NCI-H1436 treated with DMSO at 0.1 percent for 48 hours (cell line): ENCODE measurements at regions not wholly inside any gene's neighbourhood (a gene's known extent, or its start where the extent isn't known, plus 50 kb on each side); places are given as distances from the start of the nearest gene placed in this dataset.
A peak's percentile ranks its signal among the peaks of the same experiment; 100 is the strongest.

Source experiments
- DNase-seq: peaks from one replicate; lab custom pipeline; 2025; lab: John Stamatoyannopoulos, UW

- no peak for DNase-seq
Measured at GRCh38 chr12:19953734-19954133, 414.6 kb upstream of the PDE3A start.

GRCh38 chr12:19954163-19954562 lies 414.2 kb upstream of the PDE3A start:
- DNase-seq: no peak

- DNase-seq: no peak
Measured at GRCh38 chr12:19957308-19958125, 410.8 kb upstream of the PDE3A start.

DNA sequence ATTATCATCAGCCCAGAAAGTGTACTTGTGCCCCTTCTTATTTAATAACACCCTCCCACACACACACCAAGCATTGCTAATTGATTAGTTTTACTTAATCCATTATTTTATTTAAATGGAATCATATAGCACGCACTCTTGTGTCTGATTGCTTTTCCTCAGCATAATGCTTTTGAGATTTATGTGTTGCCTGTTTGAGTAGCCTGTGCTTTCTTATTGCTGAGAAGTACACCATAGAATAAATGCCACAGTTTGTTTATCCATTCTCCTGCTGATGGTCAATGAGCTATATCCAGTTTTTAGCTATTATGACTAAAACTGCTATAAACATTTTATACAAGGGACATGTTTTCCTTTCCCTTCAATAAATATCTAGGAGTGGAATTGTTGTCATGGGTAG lies 409.9 kb upstream of the PDE3A start:
- DNase-seq: no peak

GRCh38 chr12:19959353-19959752 lies 409.0 kb upstream of the PDE3A start:
- no peak for DNase-seq

DNA sequence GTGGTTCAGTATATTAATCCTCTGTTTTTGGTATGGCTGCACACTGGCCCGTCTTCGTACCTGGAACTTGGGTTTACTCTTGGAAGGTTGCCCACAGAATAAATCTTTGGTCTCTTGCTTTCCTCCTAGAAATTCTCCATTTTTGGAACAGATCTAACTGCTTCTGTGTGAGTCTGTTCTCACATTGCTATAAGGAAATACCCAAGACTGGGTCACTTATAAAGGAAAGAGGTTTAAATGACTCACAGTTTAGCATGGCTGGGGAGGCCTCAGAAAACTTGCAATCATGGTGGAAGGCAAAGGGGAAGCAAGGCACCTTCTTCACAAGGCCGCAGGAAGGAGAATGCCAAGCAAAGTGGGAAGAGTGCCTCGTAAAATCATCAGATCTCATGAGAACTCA lies 407.8 kb upstream of the PDE3A start:
- no peak for DNase-seq

- no peak for DNase-seq
Measured at GRCh38 chr12:19962192-19962591, 406.1 kb upstream of the PDE3A start.

DNA sequence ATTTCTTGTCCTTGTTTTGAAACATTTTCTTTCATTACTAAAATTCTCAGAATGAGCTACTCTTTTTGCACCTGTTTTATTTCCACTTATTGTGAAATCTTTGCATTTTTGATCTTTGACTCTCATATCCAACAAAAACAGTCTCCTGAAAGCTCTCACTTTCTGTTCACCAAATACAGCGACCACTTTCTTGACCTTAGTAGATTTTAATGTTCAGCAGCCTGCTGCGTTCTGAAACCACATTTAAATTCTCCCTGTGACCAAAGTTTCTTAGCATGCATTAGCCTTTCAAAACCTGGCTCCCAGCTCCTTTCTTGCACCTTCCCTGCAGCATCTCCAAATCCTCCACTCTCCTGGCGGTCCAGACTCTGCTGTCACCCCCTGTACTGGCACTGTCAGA lies 404.4 kb upstream of the PDE3A start:
- no peak for DNase-seq

- DNase-seq: no peak
Measured at GRCh38 chr12:19964549-19964948, 403.8 kb upstream of the PDE3A start.

- no peak for DNase-seq
Measured at GRCh38 chr12:19965196-19966038, 402.9 kb upstream of the PDE3A start.

GRCh38 chr12:19967001-19967400 lies 401.3 kb upstream of the PDE3A start:
- no peak for DNase-seq

- peak; percentile 85 for DNase-seq
Measured at GRCh38 chr12:19967431-19967830, 400.9 kb upstream of the PDE3A start.

DNA sequence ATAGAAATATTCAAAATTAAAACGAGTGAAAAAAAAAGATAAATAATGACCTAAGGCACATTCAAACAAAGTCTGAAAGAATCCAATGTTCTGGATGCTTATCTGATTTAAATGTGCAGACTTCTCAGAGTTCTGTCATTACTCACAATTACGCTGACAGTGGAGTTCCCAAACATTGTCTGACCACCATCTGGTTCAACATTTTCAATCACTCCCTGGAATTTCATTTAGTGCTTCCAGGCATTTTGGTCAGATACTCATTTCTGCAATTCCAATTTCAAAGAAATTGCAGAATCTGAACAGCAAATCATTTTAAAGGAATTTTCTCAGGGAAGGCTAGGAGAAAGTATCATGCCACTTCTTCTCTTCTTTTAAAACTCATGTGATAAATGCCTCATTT lies 398.2 kb upstream of the PDE3A start:
- no peak for DNase-seq

DNA sequence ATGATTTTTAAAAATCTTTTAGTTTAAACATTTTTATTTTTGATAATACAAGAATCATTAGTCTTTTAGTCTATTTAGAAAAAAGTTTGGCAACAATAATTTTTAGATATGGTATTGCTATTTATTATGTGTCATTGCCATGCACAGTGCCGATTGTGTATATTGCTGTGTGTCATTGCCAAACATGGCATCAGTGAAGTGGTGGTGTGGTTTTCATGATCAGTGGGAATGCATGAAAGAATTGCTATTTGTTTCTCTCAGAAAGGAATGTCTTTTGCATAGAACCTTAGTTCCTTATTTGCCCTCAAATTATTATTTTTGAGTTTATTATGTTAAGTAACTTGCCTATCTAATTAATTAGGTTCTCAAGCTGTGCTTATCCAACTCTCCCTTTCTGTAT lies 397.5 kb upstream of the PDE3A start:
- no peak for DNase-seq

DNA sequence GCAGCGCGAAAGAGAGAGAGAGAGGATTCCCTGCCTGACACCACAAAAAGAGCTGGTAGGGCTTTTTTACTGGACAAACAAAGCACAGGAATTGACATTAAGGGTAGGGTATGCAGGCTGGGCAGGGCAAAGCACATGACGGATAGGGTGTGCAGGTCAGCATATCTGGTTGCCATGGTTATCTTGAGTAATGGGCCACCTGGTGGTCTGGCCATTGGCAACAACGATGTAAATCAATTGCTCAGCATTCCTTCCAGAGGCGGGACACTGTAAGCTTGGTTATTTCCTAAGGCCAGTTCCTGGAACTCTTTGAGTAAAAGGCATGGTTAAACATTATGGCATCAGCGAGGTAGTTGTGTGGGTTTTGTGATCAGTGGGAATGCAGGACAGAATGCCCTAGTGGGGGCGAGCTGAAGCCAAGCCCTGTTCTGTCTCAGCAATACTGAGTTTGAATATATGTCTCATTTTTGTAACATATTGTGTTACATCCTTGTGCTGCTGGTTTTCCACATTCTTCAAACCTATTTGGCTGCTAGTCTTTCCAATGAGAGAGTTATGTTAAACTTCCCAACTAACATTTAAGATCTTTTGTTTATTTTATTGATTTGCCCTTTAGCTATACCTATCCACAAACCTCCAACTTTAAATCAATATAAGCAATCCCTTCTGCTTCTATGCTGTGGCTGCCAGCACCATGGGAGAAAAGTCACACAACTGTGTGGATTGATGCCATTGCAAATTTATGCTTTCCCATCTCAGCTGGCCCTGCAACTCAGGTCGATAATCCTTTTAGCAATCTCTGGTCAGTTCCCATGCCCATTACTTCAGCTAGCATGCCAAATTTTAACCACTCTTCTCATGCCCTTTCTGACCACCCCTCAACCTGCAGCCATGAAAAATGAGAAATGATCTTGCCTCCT lies 396.7 kb upstream of the PDE3A start:
- DNase-seq: no peak

DNA sequence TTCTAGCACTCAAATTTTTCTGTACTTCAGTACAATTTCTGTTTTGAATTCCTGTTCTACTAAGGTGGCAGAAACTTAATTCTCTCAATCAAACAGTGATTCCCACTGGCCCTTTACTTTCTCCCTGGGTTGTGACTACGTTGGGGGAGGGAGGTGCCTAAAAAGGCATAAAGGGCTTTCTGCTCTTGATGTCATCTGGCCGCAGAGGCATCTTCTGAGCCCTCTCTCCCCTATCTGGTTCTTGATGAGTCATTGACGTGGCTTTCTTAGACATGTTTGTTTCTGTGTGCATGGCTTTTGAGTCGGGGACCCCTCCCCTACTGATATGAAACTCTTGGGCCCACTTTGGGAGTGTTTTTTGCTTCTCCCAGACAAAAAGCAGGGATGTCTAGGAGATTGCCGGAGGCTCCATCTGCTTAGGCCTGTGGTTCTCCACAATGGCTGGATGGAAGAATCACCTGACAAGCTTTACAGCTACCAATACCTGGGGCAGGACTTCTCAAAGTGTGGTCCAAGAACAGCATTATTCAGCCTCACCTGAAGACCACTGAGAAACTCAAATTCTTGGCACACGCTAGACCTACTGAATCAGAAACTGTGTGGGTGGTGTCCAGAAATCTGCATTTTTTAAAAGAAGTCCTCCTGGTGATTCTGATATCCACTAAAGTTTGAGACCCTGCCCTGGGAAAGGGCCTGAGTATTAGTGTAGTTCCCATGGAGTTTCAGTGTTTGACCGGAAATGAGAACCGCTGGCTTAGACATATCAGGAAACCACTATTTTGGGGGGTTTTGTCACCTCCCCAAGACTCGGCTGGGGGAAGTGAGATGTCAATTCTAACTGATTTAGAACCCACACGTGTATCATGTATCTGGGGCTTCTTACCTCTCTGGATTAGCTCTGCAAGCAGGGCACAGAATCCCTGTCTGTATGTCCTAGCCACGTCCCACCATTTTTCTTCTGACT lies 395.7 kb upstream of the PDE3A start:
- no peak for DNase-seq

GRCh38 chr12:19978193-19978592 lies 390.1 kb upstream of the PDE3A start:
- DNase-seq: no peak

DNA sequence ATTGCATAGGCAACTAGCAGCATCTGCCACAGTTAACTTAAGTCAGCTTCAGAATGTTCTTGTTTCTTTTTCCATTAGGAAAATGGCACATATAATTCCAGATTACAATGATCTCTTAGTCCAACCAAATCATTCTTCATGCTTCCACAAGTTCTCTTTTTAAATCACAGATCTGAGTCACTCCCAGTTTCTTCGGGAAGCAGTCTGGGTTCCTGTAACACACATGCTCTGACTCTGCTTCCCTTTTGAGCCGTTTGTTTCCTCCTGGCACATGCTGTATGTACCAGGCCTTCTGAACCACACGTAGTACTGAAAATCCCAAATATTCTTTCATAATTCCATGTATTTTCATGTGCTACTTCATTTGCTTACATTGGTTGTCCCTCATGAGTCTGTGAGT lies 388.8 kb upstream of the PDE3A start:
- no peak for DNase-seq

- no peak for DNase-seq
Measured at GRCh38 chr12:19981944-19982343, 386.4 kb upstream of the PDE3A start.

DNA sequence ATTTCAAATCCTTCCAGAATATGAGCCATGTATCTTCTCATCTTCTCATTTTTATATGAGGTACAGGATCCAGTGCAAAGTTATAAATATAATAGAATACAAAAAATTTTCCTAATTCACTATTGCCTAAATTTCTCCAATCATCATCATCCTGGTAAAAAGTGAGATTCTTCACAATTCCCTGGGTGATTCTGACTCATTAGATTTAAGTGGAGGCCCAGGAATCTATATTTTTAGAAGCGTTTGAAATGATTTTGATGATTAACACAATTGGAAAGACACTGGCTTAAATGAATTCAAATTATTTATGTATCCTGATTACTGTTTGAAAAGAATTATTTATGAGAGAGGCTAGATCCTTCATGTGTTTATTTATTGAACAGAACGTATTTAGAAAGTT lies 380.3 kb upstream of the PDE3A start:
- DNase-seq: no peak

DNA sequence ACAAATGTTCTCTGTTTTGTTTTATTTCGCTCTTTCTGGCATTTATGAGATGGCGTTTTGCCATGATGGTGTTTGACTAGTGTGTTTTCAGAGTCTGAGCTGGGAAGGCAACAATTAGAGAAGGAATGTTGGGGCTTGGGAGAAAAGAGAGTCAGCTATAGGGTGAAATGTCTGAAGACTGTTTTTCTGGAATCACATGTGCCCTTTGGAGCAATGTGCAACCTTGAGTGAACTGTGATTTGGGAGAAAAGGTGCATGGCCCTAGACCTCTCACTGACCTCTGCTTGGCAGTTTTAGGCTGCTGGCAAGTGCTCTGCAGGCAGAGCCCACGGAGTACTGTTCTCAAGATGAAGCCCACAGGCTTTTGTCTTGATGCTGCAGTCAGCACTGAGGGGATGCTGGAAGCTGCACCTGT lies 379.9 kb upstream of the PDE3A start:
- no peak for DNase-seq
